NCI-H2171 (cell line): ENCODE measurements at regions not wholly inside any gene's neighbourhood (a gene's known extent, or its start where the extent isn't known, plus 50 kb on each side); places are given as distances from the start of the nearest gene placed in this dataset.

ENCODE experiments used
- DNase-seq: peaks from one replicate; lab custom pipeline; 2025; lab: John Stamatoyannopoulos, UW

DNA sequence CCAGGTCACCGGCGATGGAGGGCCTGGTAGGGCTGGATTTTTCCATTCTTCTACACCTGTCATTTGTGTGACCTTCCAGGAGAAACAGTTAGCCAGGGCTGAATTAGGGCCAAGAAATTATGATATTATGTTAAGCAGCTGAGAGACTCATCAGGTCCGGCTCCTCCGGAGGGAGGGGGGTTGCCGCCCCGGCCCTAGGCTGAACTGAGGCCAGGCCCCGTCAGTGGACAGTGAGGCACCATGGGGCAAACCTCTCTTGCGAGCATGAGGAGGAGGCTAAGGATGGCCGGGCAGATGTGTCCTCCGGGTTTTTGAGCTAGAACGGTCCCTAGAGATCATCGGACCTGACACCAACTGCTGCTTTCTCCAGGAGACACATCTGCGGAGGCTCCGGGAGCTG, 150.1 kb downstream of the SOX11 start:
- no peak for DNase-seq

DNA sequence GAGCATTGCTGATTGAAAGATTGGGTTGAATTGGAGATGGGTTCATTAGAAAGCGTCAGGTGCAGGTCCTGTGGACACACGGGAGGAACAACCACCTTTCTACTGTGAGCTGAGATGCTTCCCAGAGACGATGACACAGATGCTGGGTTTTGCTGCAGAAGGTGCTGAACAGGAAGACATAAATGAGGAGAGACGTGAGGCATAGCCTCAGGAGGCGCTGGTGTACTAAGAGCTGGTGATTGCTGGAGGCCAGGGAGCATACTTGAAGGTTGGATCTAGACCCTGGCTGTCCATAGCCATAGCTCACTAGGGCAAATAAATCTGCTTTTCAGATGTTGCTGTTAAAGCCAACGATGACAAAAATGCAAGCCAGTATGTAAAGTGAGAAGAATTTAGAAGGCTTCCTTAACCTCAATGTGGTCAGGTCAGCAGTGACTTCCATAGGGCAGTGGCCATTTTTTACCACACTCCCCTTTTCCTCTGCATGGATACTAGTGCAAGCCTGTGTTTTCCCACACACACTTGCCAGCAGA, 153.7 kb downstream of the SOX11 start:
- DNase-seq, result no peak

DNA sequence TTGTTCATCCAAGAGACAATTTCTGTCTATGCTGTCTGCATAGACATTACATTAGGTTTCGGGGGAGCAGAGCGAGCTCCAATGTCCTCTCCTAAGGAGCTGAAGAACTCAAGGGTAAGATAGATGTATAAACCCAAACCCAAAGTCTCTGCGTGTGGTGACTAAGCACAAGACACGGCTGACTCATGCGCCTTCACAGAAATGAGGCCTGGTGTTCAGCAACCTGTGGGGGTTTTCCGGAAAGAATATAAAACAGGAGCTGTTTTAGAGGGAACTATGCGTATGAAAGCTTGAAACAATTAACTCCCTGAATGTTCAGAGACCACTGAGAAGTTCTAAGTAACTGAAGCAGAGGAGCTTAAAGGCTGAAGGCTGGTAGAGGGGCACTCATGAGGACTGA, 154.7 kb downstream of the SOX11 start:
- no peak for DNase-seq

GRCh38 chr2:5849562-5849961, 157.4 kb downstream of the SOX11 start:
- DNase-seq, result no peak

DNA sequence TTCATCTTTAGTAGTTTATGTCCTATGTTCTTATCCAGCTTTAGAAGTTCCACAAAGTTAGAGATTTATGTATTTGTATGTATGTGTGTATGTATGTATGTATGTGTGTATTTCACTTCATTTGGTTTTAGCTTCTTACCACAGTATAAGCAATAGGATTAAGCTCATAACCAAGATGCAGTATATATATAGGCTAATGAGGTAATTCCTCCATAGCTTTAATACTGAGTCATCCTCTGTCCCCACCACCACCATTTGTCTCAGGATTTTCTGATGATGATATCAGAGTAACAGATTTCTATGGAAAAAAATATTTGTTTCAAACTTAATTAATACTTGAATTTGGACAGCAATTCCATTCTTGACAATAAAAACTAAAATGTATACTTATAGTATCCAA, 159.2 kb downstream of the SOX11 start:
- DNase-seq, result no peak

- no peak for DNase-seq
Observed at GRCh38 chr2:5854797-5855196, 162.6 kb downstream of the SOX11 start.

DNA sequence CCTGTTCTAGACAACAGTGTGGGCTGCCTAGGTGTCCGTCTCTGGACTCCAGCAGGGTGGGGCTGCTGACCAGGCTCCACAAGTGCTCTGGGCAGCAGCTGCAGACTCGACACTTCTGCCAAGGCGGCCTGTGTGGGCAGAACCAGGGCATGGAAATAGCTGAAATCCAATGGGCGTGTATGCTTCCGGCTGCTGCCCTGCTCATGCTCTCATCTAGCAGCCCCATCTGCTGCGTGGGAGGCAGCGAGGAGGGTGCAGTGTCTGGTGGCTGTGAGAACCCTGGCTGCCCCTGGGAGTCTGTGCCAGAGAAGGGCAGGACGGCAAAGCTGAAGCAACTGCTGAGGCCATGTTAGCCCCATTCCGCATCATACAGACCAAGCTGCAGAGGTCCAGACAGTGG, 174.9 kb downstream of the SOX11 start:
- DNase-seq, result no peak

DNA sequence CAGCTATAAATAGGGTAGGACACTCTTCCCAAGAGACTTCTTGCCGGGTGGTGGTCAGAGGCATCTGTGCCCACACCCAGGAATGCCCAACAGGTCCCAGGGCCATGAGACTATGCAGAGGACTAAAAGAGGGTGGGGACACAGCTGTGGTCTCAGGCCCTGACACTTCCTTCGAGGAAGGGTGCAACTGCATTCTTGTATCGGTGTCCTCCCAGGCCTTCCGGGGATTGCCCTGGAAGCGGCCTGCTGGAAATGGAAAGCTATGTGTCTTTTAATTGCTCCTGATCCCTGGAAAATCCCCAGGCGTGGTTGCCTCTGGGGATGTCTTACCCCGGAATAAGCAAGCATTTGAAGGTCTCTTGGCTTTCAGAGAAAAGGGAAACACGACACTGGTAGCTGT, 176.7 kb downstream of the SOX11 start:
- no peak for DNase-seq

DNA sequence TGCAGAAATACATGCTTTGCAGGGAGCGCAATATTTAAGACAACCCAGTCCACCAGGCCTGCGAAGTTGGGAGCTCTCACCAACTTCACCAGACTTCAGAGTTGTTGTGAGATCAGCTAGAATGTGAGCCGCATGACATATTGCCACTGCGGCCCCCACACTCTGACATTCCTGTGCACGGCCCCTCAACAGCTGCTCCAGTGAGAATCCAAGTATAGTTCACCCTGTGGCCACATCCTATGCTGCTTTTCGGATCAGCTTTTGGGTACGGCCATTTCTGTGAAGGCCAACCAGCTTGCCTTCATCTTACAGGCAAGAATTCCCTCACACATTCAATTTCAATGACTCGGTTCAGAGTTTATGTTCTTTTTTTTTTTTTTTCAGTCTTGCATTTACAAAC, 177.8 kb downstream of the SOX11 start:
- DNase-seq, result no peak

DNA sequence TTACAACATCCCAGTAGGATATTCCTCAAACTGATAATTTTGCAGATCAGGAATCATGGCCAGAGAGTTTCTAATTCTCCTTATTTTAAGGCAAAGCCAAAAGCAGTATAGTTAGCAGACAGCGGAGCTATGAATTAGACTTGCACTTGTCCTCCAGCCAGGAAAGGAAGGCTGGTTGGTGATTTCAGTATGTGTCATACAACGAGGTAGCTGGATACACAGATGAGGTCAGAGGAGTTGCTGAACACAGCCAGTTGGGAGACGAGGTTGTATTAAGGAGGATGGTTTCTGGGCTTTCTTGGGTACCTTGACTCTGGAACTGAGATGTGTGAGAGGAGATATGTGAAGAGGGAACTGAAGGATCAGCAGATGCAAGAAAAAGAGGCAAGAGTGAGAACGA, 185.2 kb downstream of the SOX11 start:
- DNase-seq, result no peak

GRCh38 chr2:5885451-5886173, 193.4 kb downstream of the SOX11 start:
- no peak for DNase-seq

DNA sequence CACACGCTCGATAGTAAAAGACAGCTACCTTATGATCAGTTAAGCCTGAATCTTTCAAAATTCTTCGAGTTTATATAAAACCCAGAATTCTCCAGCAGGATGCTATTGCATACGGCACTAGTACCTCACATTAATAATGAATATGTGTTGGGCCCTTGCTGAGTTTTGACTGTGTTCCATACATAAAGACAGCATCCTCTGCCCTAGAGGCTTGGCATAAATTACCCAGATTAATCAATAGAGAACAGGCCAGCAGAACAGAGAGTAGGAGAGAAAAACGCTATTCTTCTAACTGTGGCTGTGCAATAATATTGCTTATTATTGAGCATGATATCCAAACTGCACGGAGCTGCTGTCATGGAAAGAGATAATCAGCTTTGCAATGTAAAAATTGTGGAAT, 194.3 kb downstream of the SOX11 start:
- no peak for DNase-seq

DNA sequence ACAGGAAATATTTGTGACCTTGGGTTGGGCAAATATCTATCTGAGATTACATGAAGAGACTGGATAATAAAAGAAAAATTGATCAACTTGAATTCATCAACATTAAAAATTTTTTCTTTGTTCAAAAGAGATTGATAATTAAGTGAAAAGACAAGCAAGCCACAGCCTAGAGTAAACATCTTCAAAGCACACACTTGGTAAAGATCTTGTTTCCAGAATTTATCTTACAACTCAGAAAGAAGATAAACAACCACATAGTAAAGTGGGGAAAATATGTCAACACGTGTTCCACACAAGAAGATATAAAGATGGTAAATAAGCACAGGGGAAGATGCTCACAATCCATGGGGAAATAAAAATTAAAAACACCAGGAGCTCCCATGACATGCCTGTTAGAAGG, 195.9 kb downstream of the SOX11 start:
- no peak for DNase-seq

DNA sequence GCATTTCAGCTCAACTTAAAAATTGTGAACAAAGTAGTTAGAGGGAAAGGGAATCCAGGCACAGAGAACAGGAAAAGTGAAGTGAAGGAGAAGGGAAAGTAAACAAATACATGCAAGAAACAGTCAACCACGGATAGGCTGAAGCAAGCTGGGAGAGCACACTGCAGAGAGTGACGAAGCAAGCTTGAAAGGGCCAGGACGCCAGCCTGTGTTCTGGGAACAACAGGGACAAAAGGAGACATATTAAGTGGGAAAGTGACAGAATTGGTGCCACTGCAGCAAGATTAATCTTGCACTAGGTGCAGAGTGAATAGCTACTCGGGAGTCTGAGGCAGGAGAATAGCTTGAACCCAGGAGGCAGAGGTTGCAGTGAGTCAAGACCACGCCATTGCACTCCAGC, 197.3 kb downstream of the SOX11 start:
- DNase-seq, result no peak

- peak; percentile 86 for DNase-seq
Observed at GRCh38 chr2:5894355-5894754, 202.2 kb downstream of the SOX11 start.

- DNase-seq, result no peak
Observed at GRCh38 chr2:5895284-5895683, 203.1 kb downstream of the SOX11 start.

DNA sequence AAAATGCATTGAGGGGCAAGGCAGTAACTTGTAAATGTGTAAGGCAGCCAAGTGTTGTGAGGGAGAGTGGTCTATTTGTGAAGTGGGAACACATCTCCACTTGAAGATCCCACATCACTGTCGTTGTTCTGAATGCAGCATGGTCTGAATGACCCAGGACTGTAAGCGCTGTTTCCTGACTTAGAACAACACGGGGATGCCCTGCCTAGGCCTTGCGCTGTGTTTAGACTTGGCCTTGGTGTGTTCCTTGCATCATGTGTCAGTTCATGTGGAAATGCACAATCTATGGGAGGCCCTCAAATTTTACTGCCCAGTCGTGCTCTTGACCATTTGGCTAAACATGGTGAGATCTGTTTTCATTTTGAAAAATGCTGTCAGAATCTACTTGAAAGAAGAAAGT, 205.1 kb downstream of the SOX11 start:
- DNase-seq, result no peak

DNA sequence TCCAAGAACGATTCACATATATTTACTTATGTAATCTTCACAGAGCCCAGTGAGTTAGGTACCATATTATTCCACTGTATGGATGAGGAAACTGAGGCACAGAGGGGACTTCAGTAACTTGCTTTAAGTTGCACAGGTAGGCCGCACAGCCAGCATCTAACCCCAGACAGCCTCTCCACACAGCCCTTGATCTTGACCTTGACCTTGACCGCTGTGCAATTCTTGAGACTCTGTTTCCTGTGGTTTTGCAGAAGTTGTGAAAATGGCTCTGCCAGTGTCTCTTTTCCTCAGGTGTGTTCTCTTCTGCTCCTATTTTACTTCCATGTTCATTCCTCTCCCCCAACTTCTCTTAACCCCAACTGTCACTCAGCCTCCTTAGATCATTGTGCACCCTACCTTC, 206.5 kb downstream of the SOX11 start:
- DNase-seq, result no peak

DNA sequence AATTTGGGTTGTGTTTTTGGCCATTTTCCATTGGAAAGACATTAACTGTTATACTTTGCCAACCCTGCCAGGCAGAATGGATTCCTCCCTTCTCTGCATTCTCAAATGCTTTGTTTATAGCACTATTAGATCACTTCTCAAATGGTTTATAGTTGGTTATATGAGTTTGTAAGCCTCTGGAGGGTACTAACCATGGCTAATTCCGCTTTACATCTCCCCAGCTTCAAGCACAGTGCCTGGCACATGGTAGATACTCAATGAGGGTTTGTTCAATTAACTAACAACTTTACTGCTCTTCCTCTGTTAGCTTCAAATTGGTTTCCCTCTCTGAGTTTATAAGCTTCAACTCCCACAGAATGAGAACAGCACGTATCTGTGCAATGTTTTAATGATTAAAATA, 213.5 kb downstream of the SOX11 start:
- no peak for DNase-seq

DNA sequence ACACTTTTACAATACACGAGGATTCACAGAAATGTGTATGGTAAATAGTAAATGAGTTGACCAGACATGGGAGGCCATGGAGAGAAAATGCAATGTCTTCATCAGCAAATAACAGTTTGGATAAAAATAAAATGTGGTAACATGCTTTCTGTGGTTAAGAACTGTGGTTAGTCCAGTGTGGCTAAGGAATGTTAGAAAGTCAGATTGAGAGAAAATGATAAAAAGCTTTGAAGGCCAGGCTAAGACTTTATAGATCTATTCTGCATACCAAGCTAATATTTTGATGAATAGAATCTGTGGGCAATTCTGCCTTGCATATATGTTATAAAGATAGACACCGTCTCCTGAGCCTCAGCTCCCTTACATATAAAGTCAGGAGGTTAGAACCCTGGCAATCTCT, 215.9 kb downstream of the SOX11 start:
- DNase-seq, result no peak

DNA sequence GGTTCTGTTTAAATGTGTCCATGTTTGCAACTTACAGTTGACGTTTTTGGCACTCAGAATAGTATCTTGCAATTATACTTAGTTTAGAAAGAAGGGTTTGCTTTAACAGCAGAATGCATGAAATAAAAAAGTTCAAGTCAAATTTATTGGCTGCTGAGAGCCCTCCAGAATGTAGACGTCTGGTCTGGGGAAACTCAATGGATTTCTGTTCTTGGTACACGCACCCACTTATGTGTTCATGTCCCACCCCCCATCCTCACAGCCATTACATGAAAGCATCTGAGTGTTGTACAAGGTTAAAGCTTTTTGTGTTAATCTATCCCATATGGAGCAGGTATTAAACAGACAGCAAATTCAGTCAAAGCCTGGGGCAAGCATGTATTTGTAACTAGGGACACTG, 219.5 kb downstream of the SOX11 start:
- no peak for DNase-seq

DNA sequence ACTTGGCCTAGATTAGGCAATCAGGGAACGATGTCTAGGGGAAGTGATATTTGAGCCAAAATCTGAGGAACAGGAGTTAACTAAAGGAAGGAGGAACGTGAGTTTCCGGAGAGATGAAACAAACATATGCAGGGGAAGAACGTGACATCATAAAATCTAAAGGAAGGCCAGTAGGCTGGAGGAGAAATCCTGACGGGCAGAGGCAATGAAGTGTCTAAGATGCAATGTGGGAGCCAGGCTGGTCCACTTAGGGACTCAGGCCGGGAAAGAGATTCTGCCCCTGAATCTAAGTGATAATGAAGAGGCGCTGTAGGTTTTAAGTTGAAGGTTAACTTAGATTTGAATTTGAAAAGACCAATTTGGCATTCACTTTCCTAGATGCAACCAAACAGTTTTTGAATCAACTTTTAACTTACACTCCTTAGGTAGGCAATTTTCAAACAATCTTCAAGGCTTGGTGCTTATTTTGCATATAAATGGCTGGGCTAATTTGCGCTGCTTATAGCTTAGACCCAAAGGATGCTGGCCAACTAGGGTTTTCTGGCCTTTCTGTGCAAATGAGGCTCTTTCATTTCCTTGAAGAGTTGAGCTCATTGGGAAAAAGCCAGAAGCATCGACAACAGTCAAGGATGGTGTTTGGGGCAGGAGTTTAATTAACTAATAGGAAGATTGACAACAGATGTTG, 221.7 kb downstream of the SOX11 start:
- DNase-seq, result no peak

- no peak for DNase-seq
Observed at GRCh38 chr2:5914811-5915611, 222.8 kb downstream of the SOX11 start.
